ENCODE measurements at regions not wholly inside any gene's neighbourhood (a gene's known extent, or its start where the extent isn't known, plus 50 kb on each side); places are given as distances from the start of the nearest gene placed in this dataset.
"Not testable (repeated sequence)": the region's sequence is repeated elsewhere in the genome, so short reads cannot be mapped to it uniquely, and the experiment has no call there.

GRCh38 chr3:55156851-55157650 lies 229.2 kb upstream of the LRTM1 start:
- no peak for DNase-seq (ENCODE audit: low spot score)

GRCh38 chr3:55147856-55148720 lies 220.2 kb upstream of the LRTM1 start:
- no peak for DNase-seq (ENCODE audit: low spot score)

- DNase-seq (ENCODE audit: low spot score), result no peak
Observed at GRCh38 chr3:55147406-55147805, 219.5 kb upstream of the LRTM1 start.

- no peak for DNase-seq (ENCODE audit: low spot score)
Observed at GRCh38 chr3:55146216-55146615, 218.4 kb upstream of the LRTM1 start.

GRCh38 chr3:55144015-55144673 lies 216.3 kb upstream of the LRTM1 start:
- DNase-seq (ENCODE audit: low spot score), result peak; percentile 79

DNA sequence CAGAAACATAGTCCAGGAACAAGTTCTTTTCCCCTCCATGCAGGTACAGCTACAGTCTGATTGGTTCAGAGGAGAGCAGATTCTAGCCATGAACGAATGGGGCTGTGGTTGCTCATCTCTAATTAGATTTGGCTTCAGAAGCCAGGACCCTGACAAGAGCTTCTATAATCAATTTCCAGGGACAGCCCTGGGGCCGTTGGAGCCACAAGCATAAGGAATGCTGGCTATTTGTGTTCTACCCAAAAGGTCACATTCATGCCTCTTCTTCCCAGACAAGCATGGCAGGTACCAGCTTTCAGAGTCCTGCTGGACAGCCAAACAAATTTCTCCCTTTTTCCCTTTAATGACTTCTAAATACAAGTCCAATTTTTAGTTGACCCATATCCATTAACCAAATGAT lies 215.5 kb upstream of the LRTM1 start:
- DNase-seq (ENCODE audit: low spot score), result no peak

- not testable (repeated sequence) for DNase-seq (ENCODE audit: low spot score)
Observed at GRCh38 chr3:55136291-55136690, 208.4 kb upstream of the LRTM1 start.

- DNase-seq (ENCODE audit: low spot score), result peak; percentile 78
Observed at GRCh38 chr3:55128225-55128823, 200.5 kb upstream of the LRTM1 start.

- no peak for DNase-seq (ENCODE audit: low spot score)
Observed at GRCh38 chr3:55127565-55127964, 199.7 kb upstream of the LRTM1 start.

GRCh38 chr3:55124371-55124770 lies 196.5 kb upstream of the LRTM1 start:
- no peak for DNase-seq (ENCODE audit: low spot score)

All from GM03348 (cell line).